Natural killer cell (primary cell): ENCODE measurements at regions not wholly inside any gene's neighbourhood (a gene's known extent, or its start where the extent isn't known, plus 50 kb on each side); places are given as distances from the start of the nearest gene placed in this dataset.

Experiments used
- ATAC-seq, 3 donors: fragments of 150-1000 bp in 2 of 3; fragments of 200-7000 bp in 1 of 3; cut with Tn5 transposase; 1 replicate in 1 of 3; 2 replicates in 2 of 3; pipeline ENCODE4 v1.10.0; 2021; ENCODE audit warnings: mild to moderate bottlenecking in 2 of 3, moderate library complexity in 2 of 3
- DNase-seq, 2 donors: peaks; one replicate each; pipeline versions ENCODE4 v3.0.0 to v3.0.0-alpha.2; 2013 to 2021; ENCODE audit warnings: mixed read lengths in 1 of 2
- H3K27ac ChIP-seq: one replicate; pipeline ENCODE4 v1.5.1; 2013; ENCODE audit warnings: mild to moderate bottlenecking, low read length
- H3K27me3 ChIP-seq: one replicate; pipeline ENCODE4 v1.6.1; 2013; ENCODE audit warnings: low read length; ENCODE audit not compliant: control insufficient read depth, insufficient read depth
- H3K36me3 ChIP-seq: one replicate; pipeline ENCODE4 v1.6.1; 2013; ENCODE audit warnings: low read length; ENCODE audit not compliant: control insufficient read depth, insufficient read depth
- H3K4me1 ChIP-seq: one replicate; pipeline ENCODE4 v1.6.1; 2013; ENCODE audit warnings: low read length; ENCODE audit not compliant: control insufficient read depth, insufficient read depth
- H3K4me3 ChIP-seq: one replicate; pipeline ENCODE4 v1.5.1; 2013; ENCODE audit warnings: low read length
- H3K9me3 ChIP-seq: one replicate; pipeline ENCODE4 v1.6.1; 2013; ENCODE audit warnings: low read length; ENCODE audit not compliant: control insufficient read depth, insufficient read depth
- H3K27ac Mint-ChIP-seq, 2 donors: one replicate each; pipeline ENCODE4 v1.8.0; 2022; ENCODE audit warnings: mild to moderate bottlenecking in 2 of 2, mixed read lengths in 2 of 2, moderate library complexity in 1 of 2
- H3K27me3 Mint-ChIP-seq, 2 donors: one replicate each; pipeline ENCODE4 v1.8.0; 2022; ENCODE audit warnings: low read depth in 2 of 2, mixed read lengths in 2 of 2
- H3K36me3 Mint-ChIP-seq: one replicate; pipeline ENCODE4 v1.8.0; 2022; ENCODE audit warnings: mixed read lengths
- H3K4me1 Mint-ChIP-seq, 2 donors: one replicate each; pipeline ENCODE4 v1.8.0; 2022; ENCODE audit warnings: mixed read lengths in 2 of 2
- H3K4me3 Mint-ChIP-seq: one replicate; pipeline ENCODE4 v1.8.0; 2022; ENCODE audit warnings: mild to moderate bottlenecking, moderate library complexity, mixed read lengths
- H3K9me3 Mint-ChIP-seq, 2 donors: one replicate each; pipeline ENCODE4 v1.8.0; 2022; ENCODE audit warnings: mixed read lengths in 2 of 2
- WGBS: methylation state at CpG from one replicate; pipeline ENCODE4 v1.1.7; 2013; ENCODE audit warnings: missing lambda C conversion rate; ENCODE audit not compliant: insufficient coverage; 5-methylcytosine and 5-hydroxymethylcytosine counted together
- intact Hi-C: fragments of 100-400 bp; cut with micrococcal nuclease; formaldehyde crosslinking; loops from one replicate; pipeline ENCODE4 v1.14.2; 2022
- TF ChIP-seq, protein P1 (sequence below): fragments of 200-600 bp; IDR thresholded peaks from one replicate; pipeline ENCODE4 v1.8.0; 2022; ENCODE audit warnings: antibody characterized with exemption

DNA sequence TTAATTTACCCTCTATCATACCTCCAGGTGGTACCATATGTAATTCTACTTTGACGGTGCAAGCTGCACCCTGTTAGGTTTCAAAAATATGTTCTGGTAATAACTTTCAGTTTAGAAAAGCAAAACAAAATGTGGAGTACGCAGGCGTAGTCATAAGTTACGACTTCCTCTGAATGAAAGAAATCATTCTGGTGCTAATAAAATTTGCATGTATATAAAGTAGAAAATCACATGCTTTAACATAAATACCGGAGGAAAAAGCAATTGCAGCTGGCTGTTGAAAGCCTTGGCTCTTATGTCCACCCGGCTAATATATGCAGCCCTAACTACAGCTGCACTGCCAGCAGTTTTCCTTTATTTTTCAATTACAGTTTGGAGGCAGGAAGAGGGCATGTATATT, 65.2 kb upstream of the TMPRSS15 start:
- no peaks in the 10 kb centered on the region for H3K4me1 Mint-ChIP-seq
- Histone ChIP-seq H3K4me1 (no peaks in the 10 kb centered on the region), H3K27me3 (no peaks in the 10 kb centered on the region), H3K9me3 (no peaks in the 10 kb centered on the region), H3K36me3 (no peaks in the 10 kb centered on the region), H3K4me3 (no peak overlapping the region), H3K27ac (no peak overlapping the region)
- H3K36me3 Mint-ChIP-seq: no peaks in the 10 kb centered on the region
- H3K27me3 Mint-ChIP-seq: no peaks in the 10 kb centered on the region
- no peak overlapping the region for H3K27ac Mint-ChIP-seq
- TF ChIP-seq, protein P1, sequence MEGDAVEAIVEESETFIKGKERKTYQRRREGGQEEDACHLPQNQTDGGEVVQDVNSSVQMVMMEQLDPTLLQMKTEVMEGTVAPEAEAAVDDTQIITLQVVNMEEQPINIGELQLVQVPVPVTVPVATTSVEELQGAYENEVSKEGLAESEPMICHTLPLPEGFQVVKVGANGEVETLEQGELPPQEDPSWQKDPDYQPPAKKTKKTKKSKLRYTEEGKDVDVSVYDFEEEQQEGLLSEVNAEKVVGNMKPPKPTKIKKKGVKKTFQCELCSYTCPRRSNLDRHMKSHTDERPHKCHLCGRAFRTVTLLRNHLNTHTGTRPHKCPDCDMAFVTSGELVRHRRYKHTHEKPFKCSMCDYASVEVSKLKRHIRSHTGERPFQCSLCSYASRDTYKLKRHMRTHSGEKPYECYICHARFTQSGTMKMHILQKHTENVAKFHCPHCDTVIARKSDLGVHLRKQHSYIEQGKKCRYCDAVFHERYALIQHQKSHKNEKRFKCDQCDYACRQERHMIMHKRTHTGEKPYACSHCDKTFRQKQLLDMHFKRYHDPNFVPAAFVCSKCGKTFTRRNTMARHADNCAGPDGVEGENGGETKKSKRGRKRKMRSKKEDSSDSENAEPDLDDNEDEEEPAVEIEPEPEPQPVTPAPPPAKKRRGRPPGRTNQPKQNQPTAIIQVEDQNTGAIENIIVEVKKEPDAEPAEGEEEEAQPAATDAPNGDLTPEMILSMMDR: no peak
- 56% methylated on average over 4 of the region's 6 CpGs for WGBS
- DNase-seq (no peak), ATAC-seq (no peak)
- no peak overlapping the region for H3K4me3 Mint-ChIP-seq
- peaks cover 5 to 9% of the 10 kb centered on the region in 2 donors for H3K9me3 Mint-ChIP-seq
- intact Hi-C loops: no loop called here

DNA sequence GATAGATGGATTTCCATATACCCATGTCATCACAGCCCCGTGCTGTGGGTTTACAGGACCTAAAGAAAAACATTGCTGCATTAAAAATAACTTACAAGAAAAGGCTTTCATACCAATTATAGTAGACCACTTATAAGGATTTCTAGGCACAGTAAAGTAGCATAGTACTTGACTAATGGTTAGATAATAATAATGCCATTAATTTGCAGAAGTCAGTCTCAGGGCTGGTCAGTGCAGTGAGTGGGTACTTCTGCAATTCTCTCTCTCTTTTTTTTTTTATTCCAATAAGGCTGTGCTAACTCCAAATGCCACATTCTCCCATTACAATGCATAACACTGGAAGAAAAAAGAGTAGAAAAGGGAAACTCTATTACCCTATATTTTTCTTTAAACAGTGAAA, 73.1 kb upstream of the TMPRSS15 start:
- H3K27me3 Mint-ChIP-seq: no peaks in the 10 kb centered on the region
- no peaks in the 10 kb centered on the region for H3K4me1 Mint-ChIP-seq
- peaks cover 6 to 12% of the 10 kb centered on the region in 2 donors for H3K9me3 Mint-ChIP-seq
- no peak for DNase-seq
- 100% methylated on average over 1 of the region's 1 CpG for whole genome bisulfite sequencing
- Histone ChIP-seq H3K4me1 (no peaks in the 10 kb centered on the region), H3K27me3 (no peaks in the 10 kb centered on the region), H3K9me3 (no peaks in the 10 kb centered on the region), H3K36me3 (no peaks in the 10 kb centered on the region), H3K27ac (no peak overlapping the region), H3K4me3 (no peak overlapping the region)
- TF ChIP-seq, protein P1: no peak
- no peak overlapping the region for H3K27ac Mint-ChIP-seq
- intact Hi-C loops: no loop called here
- no peaks in the 10 kb centered on the region for H3K36me3 Mint-ChIP-seq
- no peak for ATAC-seq
- no peak overlapping the region for H3K4me3 Mint-ChIP-seq

DNA sequence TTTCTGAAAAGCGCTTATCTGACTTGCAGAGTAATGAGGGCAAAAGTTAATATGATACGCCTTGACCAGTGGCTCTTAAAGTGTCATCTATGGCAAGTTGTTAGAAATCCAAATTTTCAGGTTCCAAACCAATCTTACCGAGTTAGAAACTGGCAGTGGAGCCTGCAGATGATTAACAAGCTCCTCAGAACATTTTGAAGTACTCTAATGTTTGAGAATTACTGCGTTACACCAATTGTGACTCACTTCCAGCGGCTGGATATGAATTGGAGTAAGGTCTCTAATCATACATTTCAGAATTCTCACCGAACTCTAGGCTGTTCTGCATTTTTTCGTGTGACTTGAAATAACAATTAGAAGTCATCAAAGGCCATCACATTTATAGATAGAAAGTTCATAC, 73.5 kb upstream of the TMPRSS15 start:
- WGBS: 85% methylated on average over 7 of the region's 7 CpGs
- TF ChIP-seq, protein P1: no peak
- no peaks in the 10 kb centered on the region for H3K4me1 ChIP-seq
- H3K36me3 Mint-ChIP-seq: no peaks in the 10 kb centered on the region
- ATAC-seq: no peak
- H3K27me3 ChIP-seq: no peaks in the 10 kb centered on the region
- H3K27ac Mint-ChIP-seq: no peak overlapping the region
- intact Hi-C loops: no loop called here
- no peak for DNase-seq
- H3K27ac ChIP-seq: no peak overlapping the region
- no peaks in the 10 kb centered on the region for H3K36me3 ChIP-seq
- no peaks in the 10 kb centered on the region for H3K9me3 ChIP-seq
- no peaks in the 10 kb centered on the region for H3K27me3 Mint-ChIP-seq
- no peak overlapping the region for H3K4me3 ChIP-seq
- no peak overlapping the region for H3K4me3 Mint-ChIP-seq
- peaks cover 4 to 12% of the 10 kb centered on the region in 2 donors for H3K9me3 Mint-ChIP-seq
- no peaks in the 10 kb centered on the region for H3K4me1 Mint-ChIP-seq

DNA sequence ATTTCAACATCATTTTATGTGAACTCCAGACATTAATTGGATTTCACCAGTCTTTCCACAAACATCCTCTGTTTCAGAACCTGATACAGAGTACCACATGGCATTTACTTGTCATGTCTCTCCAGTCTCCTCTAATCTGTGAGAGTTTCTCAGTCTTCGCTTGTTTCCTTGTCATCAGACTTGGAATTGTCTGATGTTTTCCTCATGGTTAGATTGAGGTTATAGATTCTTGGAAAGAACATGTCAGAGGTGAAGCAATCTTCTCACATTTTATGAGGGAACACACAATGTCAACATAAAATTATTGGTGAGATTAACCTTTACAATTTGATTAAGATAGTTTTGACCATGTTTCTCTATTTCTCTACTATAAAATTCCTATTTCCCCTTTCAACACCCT, 74.9 kb upstream of the TMPRSS15 start:
- no peaks in the 10 kb centered on the region for H3K9me3 ChIP-seq
- no peaks in the 10 kb centered on the region for H3K27me3 ChIP-seq
- no peaks in the 10 kb centered on the region for H3K4me1 Mint-ChIP-seq
- H3K36me3 Mint-ChIP-seq: no peaks in the 10 kb centered on the region
- no peak overlapping the region for H3K4me3 ChIP-seq
- no CpG with 5 or more reads among the region's 1 CpG for WGBS
- ATAC-seq (no peak), DNase-seq (no peak)
- no peaks in the 10 kb centered on the region for H3K36me3 ChIP-seq
- no peaks in the 10 kb centered on the region for H3K4me1 ChIP-seq
- H3K4me3 Mint-ChIP-seq: no peak overlapping the region
- intact Hi-C loops: no loop called here
- H3K27me3 Mint-ChIP-seq: no peaks in the 10 kb centered on the region
- H3K27ac Mint-ChIP-seq: no peak overlapping the region
- peaks cover 4 to 12% of the 10 kb centered on the region in 2 donors for H3K9me3 Mint-ChIP-seq
- TF ChIP-seq, protein P1: no peak
- no peak overlapping the region for H3K27ac ChIP-seq
